GM20000 (cell line): ENCODE measurements at regions not wholly inside any gene's neighbourhood (a gene's known extent, or its start where the extent isn't known, plus 50 kb on each side); places are given as distances from the start of the nearest gene placed in this dataset.
A peak's percentile ranks its signal among the peaks of the same experiment; 100 is the strongest.

Experiments
- DNase-seq: peaks from one replicate; pipeline ENCODE4 v3.0.0; 2012; ENCODE audit warnings: low spot score
- CTCF ChIP-seq: IDR thresholded peaks from 2 replicates; pipeline ENCODE4 v1.5.1; 2012; ENCODE audit warnings: mild to moderate bottlenecking, control low read depth; ENCODE audit errors: extremely low read depth, missing control alignments

- DNase-seq: no peak
- TF ChIP-seq CTCF: no peak
Observed at GRCh38 chr13:22232186-22232585, 561.3 kb downstream of the FGF9 start.

GRCh38 chr13:22235285-22235949 is 564.5 kb downstream of the FGF9 start:
- no peak for TF ChIP-seq CTCF
- DNase-seq: peak; percentile 14

GRCh38 chr13:22235950-22236290 is 565.0 kb downstream of the FGF9 start:
- no peak for DNase-seq
- no peak for TF ChIP-seq CTCF

- TF ChIP-seq CTCF: no peak
- DNase-seq: no peak
Observed at GRCh38 chr13:22238269-22238668, 567.4 kb downstream of the FGF9 start.

- no peak for TF ChIP-seq CTCF
- DNase-seq: no peak
Observed at GRCh38 chr13:22240716-22241115, 569.8 kb downstream of the FGF9 start.

GRCh38 chr13:22243469-22244163 is 572.7 kb downstream of the FGF9 start:
- DNase-seq: no peak
- TF ChIP-seq CTCF: no peak

- TF ChIP-seq CTCF: no peak
- DNase-seq: no peak
Observed at GRCh38 chr13:22252281-22252830, 581.5 kb downstream of the FGF9 start.
